C4-2B (cell line): ENCODE measurements at regions not wholly inside any gene's neighbourhood (a gene's known extent, or its start where the extent isn't known, plus 50 kb on each side); places are given as distances from the start of the nearest gene placed in this dataset.

Source experiments
- ZFX ChIP-seq: fragments of 450-650 bp; IDR thresholded peaks from 2 replicates; pipeline ENCODE4 v1.6.1; 2017
- TF ChIP-seq, protein P1 (sequence below): fragments of 450-650 bp; conservative IDR thresholded peaks from 2 replicates; pipeline ENCODE4 v1.5.1; 2017; ENCODE audit warnings: mild to moderate bottlenecking

DNA sequence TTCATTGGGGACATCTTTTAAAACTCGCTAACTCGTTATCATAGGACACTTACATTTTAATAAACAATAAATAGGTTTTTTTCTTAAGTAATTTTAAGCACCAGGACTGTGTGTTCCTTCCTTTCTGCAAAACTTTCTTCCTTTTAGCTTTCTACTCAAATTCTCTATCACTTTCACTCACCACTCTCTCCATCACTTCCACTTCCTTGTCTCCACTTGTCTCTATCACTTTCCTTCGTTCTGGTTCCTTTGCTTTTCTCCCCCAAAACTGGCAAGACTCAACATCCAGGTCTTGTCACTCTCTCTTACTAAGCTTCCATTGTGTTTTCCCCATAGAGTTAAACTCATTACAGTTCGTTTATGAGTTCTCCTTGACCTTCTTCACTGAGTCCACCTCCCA lies 99.0 kb downstream of the ZPLD1 start:
- TF ChIP-seq, protein P1, sequence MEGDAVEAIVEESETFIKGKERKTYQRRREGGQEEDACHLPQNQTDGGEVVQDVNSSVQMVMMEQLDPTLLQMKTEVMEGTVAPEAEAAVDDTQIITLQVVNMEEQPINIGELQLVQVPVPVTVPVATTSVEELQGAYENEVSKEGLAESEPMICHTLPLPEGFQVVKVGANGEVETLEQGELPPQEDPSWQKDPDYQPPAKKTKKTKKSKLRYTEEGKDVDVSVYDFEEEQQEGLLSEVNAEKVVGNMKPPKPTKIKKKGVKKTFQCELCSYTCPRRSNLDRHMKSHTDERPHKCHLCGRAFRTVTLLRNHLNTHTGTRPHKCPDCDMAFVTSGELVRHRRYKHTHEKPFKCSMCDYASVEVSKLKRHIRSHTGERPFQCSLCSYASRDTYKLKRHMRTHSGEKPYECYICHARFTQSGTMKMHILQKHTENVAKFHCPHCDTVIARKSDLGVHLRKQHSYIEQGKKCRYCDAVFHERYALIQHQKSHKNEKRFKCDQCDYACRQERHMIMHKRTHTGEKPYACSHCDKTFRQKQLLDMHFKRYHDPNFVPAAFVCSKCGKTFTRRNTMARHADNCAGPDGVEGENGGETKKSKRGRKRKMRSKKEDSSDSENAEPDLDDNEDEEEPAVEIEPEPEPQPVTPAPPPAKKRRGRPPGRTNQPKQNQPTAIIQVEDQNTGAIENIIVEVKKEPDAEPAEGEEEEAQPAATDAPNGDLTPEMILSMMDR, result no peak
- TF ChIP-seq ZFX, result no peak
